ENCODE measurements at regions not wholly inside any gene's neighbourhood (a gene's known extent, or its start where the extent isn't known, plus 50 kb on each side); places are given as distances from the start of the nearest gene placed in this dataset.
A peak's percentile ranks its signal among the peaks of the same experiment; 100 is the strongest.

DNA sequence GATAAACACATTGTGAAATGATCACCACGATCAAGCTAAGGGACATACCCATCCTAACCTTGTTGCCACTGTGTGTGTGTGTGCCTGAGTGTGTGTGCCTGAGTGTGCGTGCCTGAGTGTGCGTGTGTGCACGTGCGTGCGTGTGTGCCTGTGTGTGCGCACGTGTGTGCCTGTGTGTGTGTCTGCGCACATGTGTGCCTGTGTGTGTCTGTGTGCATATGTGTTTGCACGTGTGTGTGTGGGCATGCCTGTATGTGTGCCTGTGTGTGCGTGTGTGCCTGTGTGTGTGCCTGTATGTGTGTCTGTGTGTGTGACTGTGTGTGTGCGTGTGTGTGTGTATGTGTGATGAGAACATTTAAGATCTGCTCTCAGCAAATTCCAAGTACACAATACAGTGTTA, 244.1 kb upstream of the DPP6 start:
- DNase-seq (ENCODE audit: low read depth): no peak

DNA sequence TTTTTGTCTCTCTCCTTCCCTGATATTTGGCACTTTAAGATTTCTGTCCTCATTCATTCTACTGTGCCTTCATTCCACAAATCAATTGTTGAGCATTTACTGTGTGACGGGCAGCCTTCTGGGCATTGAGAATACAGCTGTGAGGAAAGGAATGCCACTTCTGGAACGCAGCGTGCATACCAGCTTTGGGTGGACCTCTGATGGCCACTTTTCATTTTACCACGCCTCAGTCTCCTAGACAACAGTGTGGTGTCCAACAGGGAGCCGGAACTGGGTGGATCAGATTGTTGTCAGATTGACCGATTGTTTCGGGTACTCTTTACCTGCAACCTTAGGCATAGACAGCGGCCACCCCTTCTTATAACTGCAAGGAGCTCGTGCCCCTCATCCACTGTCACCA, 222.7 kb upstream of the DPP6 start:
- no peak for DNase-seq (ENCODE audit: low read depth)

GRCh38 chr7:153832160-153832559, 220.0 kb upstream of the DPP6 start:
- DNase-seq (ENCODE audit: low read depth): no peak

DNA sequence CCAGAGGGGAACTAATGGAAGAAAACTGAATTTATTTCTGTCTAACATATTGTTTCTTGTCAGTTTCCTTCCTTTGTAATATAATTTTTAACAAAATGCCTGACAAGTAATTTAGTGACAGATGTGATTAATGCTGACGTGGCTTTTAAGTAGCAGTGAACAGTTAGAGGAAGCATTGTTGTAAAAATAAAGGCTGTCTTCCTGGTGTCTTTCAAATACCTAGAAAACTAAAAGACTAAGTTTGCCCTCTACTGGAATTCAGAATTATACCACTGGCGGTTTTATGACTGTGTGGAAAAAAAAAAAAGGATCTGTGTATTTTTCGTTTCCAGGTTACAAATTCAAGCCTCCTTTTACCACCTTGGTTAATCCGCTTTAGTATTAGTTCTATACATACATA, 217.1 kb upstream of the DPP6 start:
- DNase-seq (ENCODE audit: low read depth): no peak

- DNase-seq (ENCODE audit: low read depth): no peak
Observed at GRCh38 chr7:153835712-153836265, 216.4 kb upstream of the DPP6 start.

DNA sequence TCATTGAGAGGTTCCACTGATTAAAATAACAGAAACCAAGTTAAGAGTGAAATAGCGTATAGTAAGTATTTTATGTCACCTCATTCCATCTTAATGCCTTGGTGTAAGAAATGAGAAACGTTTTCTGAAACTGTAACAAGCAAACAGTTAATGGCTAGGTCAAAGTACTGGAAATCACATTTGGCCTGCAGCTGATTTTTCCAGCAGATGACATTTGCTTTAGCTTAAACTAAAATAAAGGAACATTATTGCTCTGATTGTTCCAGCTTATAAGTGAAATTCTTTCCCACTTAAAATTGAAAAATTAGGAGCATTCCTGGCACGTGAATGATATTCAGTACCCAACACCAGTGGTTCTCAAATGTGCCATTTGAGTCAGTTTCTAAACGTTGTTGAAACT, 213.6 kb upstream of the DPP6 start:
- DNase-seq (ENCODE audit: low read depth): peak; percentile 22

DNA sequence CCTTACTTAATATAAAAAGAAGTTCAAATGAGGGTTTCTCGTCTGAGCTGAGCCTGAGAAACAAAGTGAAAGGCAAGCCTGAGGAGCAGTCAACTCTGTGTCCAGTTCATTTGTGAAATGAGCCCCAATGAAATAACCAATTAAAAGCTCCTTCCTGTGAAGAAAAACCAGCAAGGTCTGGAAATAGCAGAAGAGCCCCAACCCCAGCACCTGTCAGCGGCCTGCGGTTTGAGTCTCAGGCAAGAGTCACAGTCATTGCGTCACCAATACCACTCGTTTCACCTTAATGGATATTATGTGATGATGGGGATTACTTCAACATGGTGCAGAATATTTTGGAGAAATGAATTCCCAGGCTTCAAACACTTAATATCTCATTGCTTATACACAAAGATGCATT, 211.3 kb upstream of the DPP6 start:
- no peak for DNase-seq (ENCODE audit: low read depth)

GRCh38 chr7:153847828-153848227, 204.4 kb upstream of the DPP6 start:
- no peak for DNase-seq (ENCODE audit: low read depth)

- DNase-seq (ENCODE audit: low read depth): no peak
Observed at GRCh38 chr7:153852261-153852660, 199.9 kb upstream of the DPP6 start.

GRCh38 chr7:153858355-153858754, 193.8 kb upstream of the DPP6 start:
- peak; percentile 8 for DNase-seq (ENCODE audit: low read depth)

GRCh38 chr7:153859239-153859638, 193.0 kb upstream of the DPP6 start:
- no peak for DNase-seq (ENCODE audit: low read depth)

GRCh38 chr7:153886506-153887441, 165.4 kb upstream of the DPP6 start:
- no peak for DNase-seq (ENCODE audit: low read depth)

- DNase-seq (ENCODE audit: low read depth): no peak
Observed at GRCh38 chr7:153887749-153888569, 164.2 kb upstream of the DPP6 start.

DNA sequence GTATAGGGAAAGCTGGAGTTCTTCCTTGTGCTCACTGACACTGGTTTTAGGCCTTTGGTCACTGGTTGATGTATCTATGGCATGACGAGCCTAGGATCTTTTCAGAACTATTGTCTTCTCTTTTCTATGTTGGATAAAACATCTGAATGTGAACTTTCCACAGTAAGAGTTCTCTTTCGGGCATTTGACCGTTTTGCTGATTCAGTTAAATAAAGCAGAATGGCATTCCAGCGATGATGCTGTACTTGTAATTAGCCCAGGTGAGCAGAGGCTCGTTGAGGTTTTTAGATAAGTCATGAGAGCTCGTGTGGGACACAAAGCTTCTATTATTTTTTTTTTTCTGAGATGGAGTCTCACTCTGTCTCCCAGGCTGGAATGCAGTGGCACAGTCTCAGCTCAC, 160.2 kb upstream of the DPP6 start:
- DNase-seq (ENCODE audit: low read depth): no peak

GRCh38 chr7:153902862-153903261, 149.3 kb upstream of the DPP6 start:
- peak; percentile 58 for DNase-seq (ENCODE audit: low read depth)

- no peak for DNase-seq (ENCODE audit: low read depth)
Observed at GRCh38 chr7:153912211-153912610, 140.0 kb upstream of the DPP6 start.

DNA sequence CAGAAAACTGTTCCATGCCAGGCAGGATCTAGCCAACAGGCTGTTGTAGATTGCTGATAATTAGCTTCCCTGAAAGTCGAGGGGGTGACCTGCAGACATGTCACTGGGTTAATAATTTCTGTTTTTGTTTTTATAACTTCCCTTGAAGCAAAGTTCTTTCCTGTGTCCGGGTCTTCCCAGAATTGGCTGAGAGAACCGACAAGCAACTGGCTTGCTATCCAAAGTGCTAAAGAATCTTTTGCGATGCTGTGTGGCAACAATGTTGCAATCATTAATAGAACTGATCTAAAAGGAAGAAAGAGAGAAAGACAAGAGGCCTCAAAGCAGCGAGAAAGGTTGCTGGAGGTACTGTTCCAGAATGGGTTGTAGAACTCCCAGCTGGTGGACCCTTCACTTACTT, 132.1 kb upstream of the DPP6 start:
- no peak for DNase-seq (ENCODE audit: low read depth)

DNA sequence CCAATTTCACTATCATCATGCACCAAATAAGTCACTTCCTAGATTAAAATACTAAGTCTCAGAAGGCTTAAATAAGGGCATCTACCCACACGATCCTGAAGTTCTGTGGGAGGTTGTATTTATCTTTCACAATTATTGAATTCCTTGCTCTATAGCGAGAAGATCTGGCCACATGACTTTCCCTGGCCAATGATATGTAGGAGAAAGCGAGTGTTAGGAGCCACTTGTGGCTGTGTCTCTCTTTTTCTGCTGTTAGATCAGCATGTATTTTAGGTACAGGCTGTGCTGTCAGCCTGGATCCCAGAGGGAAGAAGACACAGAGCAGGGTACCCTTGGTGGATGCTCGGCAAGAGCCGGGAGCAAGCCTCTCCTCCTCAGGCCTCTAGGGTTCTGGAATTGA, 131.3 kb upstream of the DPP6 start:
- DNase-seq (ENCODE audit: low read depth): no peak

DNA sequence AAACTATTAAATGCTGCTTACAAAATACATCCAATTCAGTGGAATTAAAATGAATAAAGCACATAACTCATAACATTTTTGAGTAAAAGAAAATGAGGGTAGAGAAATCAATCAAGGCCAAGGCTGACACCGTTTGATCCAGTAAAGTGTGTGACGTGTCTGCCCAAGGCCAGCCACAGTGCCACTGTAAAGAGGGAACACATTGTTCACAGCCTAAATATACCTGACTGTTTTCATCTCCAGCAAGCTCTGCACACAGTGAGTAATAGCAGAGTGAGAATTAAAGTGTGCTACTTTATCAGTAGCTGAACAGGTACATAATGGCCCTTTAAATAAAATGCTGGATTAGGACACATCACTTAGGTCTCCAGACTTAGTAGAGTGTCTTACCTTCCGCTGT, 130.8 kb upstream of the DPP6 start:
- DNase-seq (ENCODE audit: low read depth): no peak

DNA sequence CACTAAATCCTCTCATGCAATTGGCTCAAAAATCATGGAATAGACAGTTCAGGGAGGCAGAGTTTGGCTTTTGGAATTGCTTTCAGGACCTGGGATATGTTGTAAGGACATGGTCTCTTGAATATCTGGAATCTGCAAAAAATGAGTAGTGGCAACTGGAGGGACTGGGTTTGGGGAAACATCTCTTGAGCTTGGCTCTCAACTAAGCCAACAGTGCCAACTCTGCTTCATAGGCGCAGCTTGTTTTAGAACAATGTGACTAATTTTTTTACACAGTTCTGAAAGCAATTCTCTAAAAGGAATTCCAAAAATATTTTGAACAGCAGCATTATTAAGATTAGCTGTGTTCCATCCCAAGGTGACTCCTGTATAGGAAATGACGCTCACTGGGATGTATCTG, 121.5 kb upstream of the DPP6 start:
- DNase-seq (ENCODE audit: low read depth): no peak

- DNase-seq (ENCODE audit: low read depth): no peak
Observed at GRCh38 chr7:153934048-153934447, 118.2 kb upstream of the DPP6 start.

- DNase-seq (ENCODE audit: low read depth): no peak
Observed at GRCh38 chr7:153934629-153935028, 117.6 kb upstream of the DPP6 start.

DNA sequence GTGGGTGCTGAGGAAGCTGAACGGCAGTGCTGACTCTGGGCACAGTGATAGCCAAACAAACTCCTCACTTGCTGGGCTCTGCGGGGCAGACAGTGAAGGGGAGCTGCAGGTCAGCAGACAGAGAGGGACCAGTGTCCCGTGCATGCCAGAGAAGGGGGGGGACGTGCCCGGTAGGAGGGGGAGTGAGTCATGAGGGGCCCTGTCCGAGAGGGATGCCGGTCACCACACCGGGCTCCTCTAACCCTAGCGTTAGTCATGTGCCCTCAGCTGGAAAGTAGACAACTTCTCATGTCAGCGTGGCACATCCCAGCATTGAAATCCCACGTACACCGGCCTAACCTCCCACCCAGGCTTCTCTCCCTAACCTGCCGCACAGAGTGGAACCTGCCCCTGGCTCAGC, 117.1 kb upstream of the DPP6 start:
- DNase-seq (ENCODE audit: low read depth): no peak
